ENCODE measurements at regions not wholly inside any gene's neighbourhood (a gene's known extent, or its start where the extent isn't known, plus 50 kb on each side); places are given as distances from the start of the nearest gene placed in this dataset.

DNA sequence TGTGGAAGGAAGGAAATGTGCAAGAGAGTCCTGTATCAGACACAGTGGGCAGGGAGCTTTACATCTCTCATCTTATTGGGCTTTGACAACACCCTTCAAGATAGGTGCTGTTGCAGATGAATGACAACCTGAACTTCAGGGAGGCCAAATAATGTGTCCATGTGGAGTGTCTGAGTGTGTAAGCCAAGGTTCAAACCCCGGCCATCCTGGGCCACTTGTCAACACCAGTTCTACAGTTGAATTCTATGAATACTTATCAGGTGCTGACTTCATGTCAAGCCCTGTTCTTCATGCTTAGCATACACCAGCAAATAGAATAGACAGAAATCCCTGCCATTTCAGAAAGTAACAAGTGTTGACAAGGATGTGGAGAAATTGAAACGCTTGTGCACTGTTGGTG lies 354.4 kb downstream of the KCNRG start:
- Histone ChIP-seq H3K27me3 (ENCODE audit: insufficient read depth, low read length) (no peaks in the 10 kb centered on the region), H3K9ac (ENCODE audit: extremely low read depth, insufficient read length, low read length) (no peak overlapping the region), H2BK12ac (ENCODE audit: insufficient read length, low read depth, low read length) (no peak overlapping the region), H2BK120ac (ENCODE audit: low read depth, low read length, poor library complexity, severe bottlenecking) (no peak overlapping the region), H2BK20ac (ENCODE audit: low read depth, low read length, poor library complexity, severe bottlenecking) (no peak overlapping the region), H3K23ac (ENCODE audit: insufficient read length, low read depth, low read length) (no peak overlapping the region), H3T11ph (ENCODE audit: low read length) (no peak overlapping the region), H3K79me1 (ENCODE audit: insufficient read depth, low read depth, low read length, poor library complexity, severe bottlenecking) (no peaks in the 10 kb centered on the region), H3K23me2 (ENCODE audit: insufficient read length, low read depth, low read length, poor library complexity, severe bottlenecking) (no peaks in the 10 kb centered on the region), H3K27ac (ENCODE audit: insufficient read length, low read depth, low read length) (no peak overlapping the region), H3K4ac (ENCODE audit: low read depth, low read length) (no peak overlapping the region), H3K9me3 (ENCODE audit: control insufficient read depth, low read depth, low read length) (no peaks in the 10 kb centered on the region), H2BK15ac (ENCODE audit: low read depth, low read length) (no peak overlapping the region), H3K18ac (ENCODE audit: insufficient read length, low read depth, low read length) (no peak overlapping the region), H2BK5ac (ENCODE audit: insufficient read length, low read length) (no peak overlapping the region), H4K20me1 (ENCODE audit: control insufficient read depth, insufficient read depth, insufficient read length) (no peaks in the 10 kb centered on the region), H3K56ac (ENCODE audit: insufficient read length, low read depth, low read length) (no peak overlapping the region), H3K4me2 (ENCODE audit: insufficient read depth, insufficient read length, low read length) (no peak overlapping the region), H3K79me2 (ENCODE audit: insufficient read depth, low read length) (no peaks in the 10 kb centered on the region), H4K8ac (replicated peaks; ENCODE audit: insufficient read length, low read depth, low read length) (no peak overlapping the region), H2AFZ (ENCODE audit: low read length) (no peak overlapping the region), H2AK5ac (ENCODE audit: insufficient read length, low read length) (no peak overlapping the region), H4K5ac (ENCODE audit: insufficient read length, low read depth, low read length) (no peak overlapping the region), H4K91ac (ENCODE audit: insufficient read length, low read depth, low read length) (no peak overlapping the region), H3K14ac (ENCODE audit: insufficient read depth, low read length) (no peak overlapping the region), H3K4me1 (ENCODE audit: insufficient read depth, low read length) (no peaks in the 10 kb centered on the region; the same call in 1 of the 2 replicates)
- no CpG with 5 or more reads among the region's 2 CpGs for WGBS (ENCODE audit: extremely low coverage, insufficient read length, low lambda C conversion rate)
- no peaks in the 10 kb centered on the region; a peak in 1 of 5 replicates for H3K9me3 Mint-ChIP-seq
- H3K27me3 Mint-ChIP-seq (ENCODE audit: low read depth) = no peaks in the 10 kb centered on the region
- TF ChIP-seq, protein P1, sequence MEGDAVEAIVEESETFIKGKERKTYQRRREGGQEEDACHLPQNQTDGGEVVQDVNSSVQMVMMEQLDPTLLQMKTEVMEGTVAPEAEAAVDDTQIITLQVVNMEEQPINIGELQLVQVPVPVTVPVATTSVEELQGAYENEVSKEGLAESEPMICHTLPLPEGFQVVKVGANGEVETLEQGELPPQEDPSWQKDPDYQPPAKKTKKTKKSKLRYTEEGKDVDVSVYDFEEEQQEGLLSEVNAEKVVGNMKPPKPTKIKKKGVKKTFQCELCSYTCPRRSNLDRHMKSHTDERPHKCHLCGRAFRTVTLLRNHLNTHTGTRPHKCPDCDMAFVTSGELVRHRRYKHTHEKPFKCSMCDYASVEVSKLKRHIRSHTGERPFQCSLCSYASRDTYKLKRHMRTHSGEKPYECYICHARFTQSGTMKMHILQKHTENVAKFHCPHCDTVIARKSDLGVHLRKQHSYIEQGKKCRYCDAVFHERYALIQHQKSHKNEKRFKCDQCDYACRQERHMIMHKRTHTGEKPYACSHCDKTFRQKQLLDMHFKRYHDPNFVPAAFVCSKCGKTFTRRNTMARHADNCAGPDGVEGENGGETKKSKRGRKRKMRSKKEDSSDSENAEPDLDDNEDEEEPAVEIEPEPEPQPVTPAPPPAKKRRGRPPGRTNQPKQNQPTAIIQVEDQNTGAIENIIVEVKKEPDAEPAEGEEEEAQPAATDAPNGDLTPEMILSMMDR (conservative IDR thresholded peaks at IDR 0.05) = no peak
- DNase-seq = no peak
- peaks cover 5 to 6% of the 10 kb centered on the region in 2 experiments; a peak in 3 of 4 replicates for H3K4me1 Mint-ChIP-seq
- no peak overlapping the region for H3K4me3 Mint-ChIP-seq
- no peak overlapping the region for H3K27ac Mint-ChIP-seq
- H3K36me3 Mint-ChIP-seq (ENCODE audit: insufficient read depth in 1 of 3, low read depth in 3 of 3) = no peaks in the 10 kb centered on the region

All from H9 (cell line).